Astrocyte (in vitro differentiated cells and primary cell): ENCODE measurements at regions not wholly inside any gene's neighbourhood (a gene's known extent, or its start where the extent isn't known, plus 50 kb on each side); places are given as distances from the start of the nearest gene placed in this dataset.

Experiments
- EZH2 ChIP-seq: IDR thresholded peaks from 2 replicates; pipeline ENCODE4 v1.6.1; 2012; ENCODE audit warnings: mild to moderate bottlenecking, low read length, inconsistent platforms; ENCODE audit not compliant: insufficient read depth
- TF ChIP-seq, protein P1 (sequence below): IDR thresholded peaks from 2 replicates; pipeline ENCODE4 v1.5.1; 2011; ENCODE audit warnings: low read depth, mild to moderate bottlenecking, inconsistent platforms, low read length, moderate library complexity; ENCODE audit not compliant: insufficient read depth

DNA sequence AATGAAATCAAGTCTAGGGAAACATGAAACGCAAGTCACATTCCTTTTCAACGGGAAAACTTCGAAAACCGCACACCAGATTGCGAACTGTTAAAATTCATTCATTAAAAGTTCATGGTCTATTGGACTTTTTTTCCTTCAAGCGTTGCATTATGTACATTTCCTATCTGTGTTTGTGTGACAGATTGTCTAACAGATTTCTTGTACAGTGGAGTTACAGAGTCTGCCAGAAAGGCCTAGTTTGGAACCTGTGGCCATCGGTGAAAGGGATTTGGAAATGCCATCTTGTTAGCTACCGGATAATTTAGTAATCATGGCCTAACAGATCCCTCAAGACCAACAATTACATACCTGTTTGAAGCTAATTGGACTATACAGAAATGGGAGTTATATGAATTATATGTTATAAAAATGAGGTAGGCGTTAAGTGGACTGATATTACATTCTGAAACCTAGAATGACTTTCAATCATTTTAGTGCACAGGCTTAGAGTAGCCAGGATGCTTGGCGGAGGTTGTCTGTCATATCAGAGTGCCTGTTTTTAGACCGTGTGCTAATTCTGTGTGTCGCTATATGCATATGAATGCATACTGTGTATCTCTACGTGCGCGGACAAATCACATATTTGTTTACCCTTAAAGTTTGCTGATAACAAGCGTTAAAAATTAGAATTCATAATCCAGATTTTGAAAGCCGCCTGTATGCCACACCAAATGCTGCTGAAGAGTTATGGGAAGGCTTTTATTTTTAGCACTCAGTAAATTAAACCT is 885.4 kb upstream of the RBFOX1 start:
- TF ChIP-seq, protein P1, sequence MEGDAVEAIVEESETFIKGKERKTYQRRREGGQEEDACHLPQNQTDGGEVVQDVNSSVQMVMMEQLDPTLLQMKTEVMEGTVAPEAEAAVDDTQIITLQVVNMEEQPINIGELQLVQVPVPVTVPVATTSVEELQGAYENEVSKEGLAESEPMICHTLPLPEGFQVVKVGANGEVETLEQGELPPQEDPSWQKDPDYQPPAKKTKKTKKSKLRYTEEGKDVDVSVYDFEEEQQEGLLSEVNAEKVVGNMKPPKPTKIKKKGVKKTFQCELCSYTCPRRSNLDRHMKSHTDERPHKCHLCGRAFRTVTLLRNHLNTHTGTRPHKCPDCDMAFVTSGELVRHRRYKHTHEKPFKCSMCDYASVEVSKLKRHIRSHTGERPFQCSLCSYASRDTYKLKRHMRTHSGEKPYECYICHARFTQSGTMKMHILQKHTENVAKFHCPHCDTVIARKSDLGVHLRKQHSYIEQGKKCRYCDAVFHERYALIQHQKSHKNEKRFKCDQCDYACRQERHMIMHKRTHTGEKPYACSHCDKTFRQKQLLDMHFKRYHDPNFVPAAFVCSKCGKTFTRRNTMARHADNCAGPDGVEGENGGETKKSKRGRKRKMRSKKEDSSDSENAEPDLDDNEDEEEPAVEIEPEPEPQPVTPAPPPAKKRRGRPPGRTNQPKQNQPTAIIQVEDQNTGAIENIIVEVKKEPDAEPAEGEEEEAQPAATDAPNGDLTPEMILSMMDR = no peak
- no peak for TF ChIP-seq EZH2
